H9 (cell line): ENCODE measurements at regions not wholly inside any gene's neighbourhood (a gene's known extent, or its start where the extent isn't known, plus 50 kb on each side); places are given as distances from the start of the nearest gene placed in this dataset.

Experiments used
- DNase-seq: peaks from one replicate; pipeline ENCODE4 v3.0.0-alpha.2; 2017
- H2AFZ ChIP-seq: one replicate; pipeline ENCODE4 v1.6.1; 2013; ENCODE audit warnings: mild to moderate bottlenecking, low read length, control low read depth, moderate library complexity
- H2AK5ac ChIP-seq: 2 replicates; pipeline ENCODE4 v1.6.1; 2013; ENCODE audit warnings: low read length, control low read depth, mixed read lengths; ENCODE audit not compliant: insufficient read length
- H2BK120ac ChIP-seq: one replicate; pipeline ENCODE4 v1.6.1; 2013; ENCODE audit warnings: low read depth, mild to moderate bottlenecking, low read length, control low read depth, inconsistent platforms; ENCODE audit not compliant: poor library complexity, severe bottlenecking
- H2BK12ac ChIP-seq: 2 replicates; pipeline ENCODE4 v1.6.1; 2013; ENCODE audit warnings: low read length, control low read depth, mixed read lengths, low read depth; ENCODE audit not compliant: insufficient read length
- H2BK15ac ChIP-seq: 2 replicates; pipeline ENCODE4 v1.6.1; 2013; ENCODE audit warnings: low read depth, low read length, control low read depth
- H2BK20ac ChIP-seq: one replicate; pipeline ENCODE4 v1.6.1; 2013; ENCODE audit warnings: low read depth, mild to moderate bottlenecking, low read length, control low read depth, inconsistent platforms; ENCODE audit not compliant: poor library complexity, severe bottlenecking
- H2BK5ac ChIP-seq: 2 replicates; pipeline ENCODE4 v1.6.1; 2013; ENCODE audit warnings: low read length, control low read depth, mixed read lengths; ENCODE audit not compliant: insufficient read length
- H3K14ac ChIP-seq: 2 replicates; pipeline ENCODE4 v1.6.1; 2013; ENCODE audit warnings: low read length, control low read depth; ENCODE audit not compliant: insufficient read depth
- H3K18ac ChIP-seq: 2 replicates; pipeline ENCODE4 v1.6.1; 2013; ENCODE audit warnings: low read depth, mild to moderate bottlenecking, mixed read lengths, low read length, control low read depth; ENCODE audit not compliant: insufficient read length
- H3K23ac ChIP-seq: 2 replicates; pipeline ENCODE4 v1.6.1; 2013; ENCODE audit warnings: low read length, control low read depth, mixed read lengths, low read depth; ENCODE audit not compliant: insufficient read length
- H3K23me2 ChIP-seq: 2 replicates; pipeline ENCODE4 v1.6.1; 2013; ENCODE audit warnings: low read depth, mild to moderate bottlenecking, mixed read lengths, low read length, control low read depth; ENCODE audit not compliant: insufficient read length, poor library complexity, severe bottlenecking
- H3K27ac ChIP-seq: 2 replicates; pipeline ENCODE4 v1.5.1; 2013; ENCODE audit warnings: low read length, control low read depth, mixed read lengths, low read depth; ENCODE audit not compliant: insufficient read length
- H3K27me3 ChIP-seq: 2 replicates; pipeline ENCODE4 v1.6.1; 2013; ENCODE audit warnings: low read length, control low read depth, inconsistent platforms; ENCODE audit not compliant: insufficient read depth
- H3K4ac ChIP-seq: 2 replicates; pipeline ENCODE4 v1.6.1; 2013; ENCODE audit warnings: low read depth, mild to moderate bottlenecking, control low read depth, inconsistent platforms, low read length, moderate library complexity
- H3K4me1 ChIP-seq: 2 replicates; pipeline ENCODE4 v1.6.1; 2013; ENCODE audit warnings: low read length, control low read depth, inconsistent platforms; ENCODE audit not compliant: insufficient read depth
- H3K4me2 ChIP-seq: 2 replicates; pipeline ENCODE4 v1.6.1; 2013; ENCODE audit warnings: low read length, control low read depth, mixed read lengths; ENCODE audit not compliant: insufficient read length, insufficient read depth
- H3K56ac ChIP-seq: 2 replicates; pipeline ENCODE4 v1.6.1; 2013; ENCODE audit warnings: low read depth, mild to moderate bottlenecking, mixed read lengths, low read length, control low read depth; ENCODE audit not compliant: insufficient read length
- H3K79me1 ChIP-seq: 2 replicates; pipeline ENCODE4 v1.6.1; 2013; ENCODE audit warnings: low read depth, mild to moderate bottlenecking, moderate library complexity, low read length, control low read depth, inconsistent platforms; ENCODE audit not compliant: insufficient read depth, poor library complexity, severe bottlenecking
- H3K79me2 ChIP-seq: 2 replicates; pipeline ENCODE4 v1.6.1; 2013; ENCODE audit warnings: low read length, control low read depth, inconsistent platforms; ENCODE audit not compliant: insufficient read depth
- H3K9ac ChIP-seq: 2 replicates; pipeline ENCODE4 v1.6.1; 2013; ENCODE audit warnings: low read length, control low read depth, mixed read lengths; ENCODE audit not compliant: insufficient read length; ENCODE audit errors: extremely low read depth
- H3K9me3 ChIP-seq: one replicate; pipeline ENCODE4 v1.6.1; 2013; ENCODE audit warnings: low read depth, low read length, inconsistent platforms; ENCODE audit not compliant: control insufficient read depth
- H3T11ph ChIP-seq: one replicate; pipeline ENCODE4 v1.6.1; 2013; ENCODE audit warnings: mild to moderate bottlenecking, low read length, control low read depth, inconsistent platforms
- H4K20me1 ChIP-seq: one replicate; pipeline ENCODE4 v1.6.1; 2013; ENCODE audit not compliant: control insufficient read depth, insufficient read length, insufficient read depth
- H4K5ac ChIP-seq: 2 replicates; pipeline ENCODE4 v1.6.1; 2013; ENCODE audit warnings: low read depth, mild to moderate bottlenecking, mixed read lengths, low read length, control low read depth; ENCODE audit not compliant: insufficient read length
- H4K8ac ChIP-seq: replicated peaks from 2 replicates; pipeline ENCODE4 v1.6.1; 2013; ENCODE audit warnings: low read length, control low read depth, mixed read lengths, low read depth; ENCODE audit not compliant: insufficient read length
- H4K91ac ChIP-seq: 2 replicates; pipeline ENCODE4 v1.6.1; 2013; ENCODE audit warnings: low read depth, mild to moderate bottlenecking, moderate library complexity, mixed read lengths, low read length, control low read depth; ENCODE audit not compliant: insufficient read length
- H3K27ac Mint-ChIP-seq, 3 experiments: 2 replicates in 2 of 3; 3 replicates in 1 of 3; pipeline ENCODE4 v1.8.0; 2020 to 2021; ENCODE audit warnings: mixed read lengths in 3 of 3, mild to moderate bottlenecking in 1 of 3, moderate library complexity in 1 of 3
- H3K27me3 Mint-ChIP-seq: 2 replicates; pipeline ENCODE4 v1.8.0; 2021; ENCODE audit warnings: low read depth, mild to moderate bottlenecking, moderate library complexity, mixed read lengths
- H3K36me3 Mint-ChIP-seq, 3 experiments: 2 replicates in 2 of 3; 3 replicates in 1 of 3; pipeline ENCODE4 v1.8.0; 2020 to 2021; ENCODE audit warnings: low read depth in 3 of 3, mixed read lengths in 3 of 3; ENCODE audit not compliant: insufficient read depth in 1 of 3
- H3K4me1 Mint-ChIP-seq, 2 experiments: 2 replicates each; pipeline ENCODE4 v1.8.0; 2020; ENCODE audit warnings: mixed read lengths in 2 of 2
- H3K4me3 Mint-ChIP-seq, 2 experiments: 2 replicates in 1 of 2; 3 replicates in 1 of 2; pipeline ENCODE4 v1.8.0; 2020 to 2021; ENCODE audit warnings: mild to moderate bottlenecking in 2 of 2, mixed read lengths in 2 of 2, moderate library complexity in 1 of 2
- H3K9me3 Mint-ChIP-seq, 2 experiments: 2 replicates in 1 of 2; 3 replicates in 1 of 2; pipeline ENCODE4 v1.8.0; 2020; ENCODE audit warnings: mild to moderate bottlenecking in 2 of 2, mixed read lengths in 2 of 2, moderate library complexity in 1 of 2
- WGBS: extraction: QIAGEN DNeasy Blood & Tissue Kit; methylation state at CpG from one replicate; pipeline ENCODE4 v1.1.7; 2013; ENCODE audit warnings: missing lambda C conversion rate, low lambda C conversion rate, mixed read lengths; ENCODE audit not compliant: insufficient read length; ENCODE audit errors: extremely low coverage; 5-methylcytosine and 5-hydroxymethylcytosine counted together
- TF ChIP-seq, protein P1 (sequence below): fragments of 200-600 bp; sonication (generic); conservative IDR thresholded peaks from 3 replicates; pipeline ENCODE4 v1.8.0; 2021; ENCODE audit warnings: antibody characterized with exemption, mild to moderate bottlenecking

GRCh38 chr17:51434434-51435170 is 174.3 kb downstream of the UTP18 start:
- H3K27me3 Mint-ChIP-seq: peaks cover 2% of the 10 kb centered on the region

More at GRCh38 chr17:51434434-51435170, 174.3 kb downstream of the UTP18 start:
- H3K9me3 ChIP-seq: peaks cover 4% of the 10 kb centered on the region
- H2BK15ac ChIP-seq: no peak overlapping the region
- no peaks in the 10 kb centered on the region for H3K27me3 ChIP-seq
- Mint-ChIP-seq H3K4me1 (peaks cover 8 to 12% of the 10 kb centered on the region in 2 experiments), H3K36me3 (peaks cover 0 to 19% (median 0%) of the 10 kb centered on the region in 3 experiments; a peak in 3 of 7 replicates), H3K9me3 (peaks cover 13 to 16% of the 10 kb centered on the region in 2 experiments; a peak in 4 of 5 replicates), H3K27ac (no peak overlapping the region; a peak in 1 of 7 replicates), H3K4me3 (no peak overlapping the region)
- no peak overlapping the region for H3K56ac ChIP-seq
- TF ChIP-seq, protein P1, sequence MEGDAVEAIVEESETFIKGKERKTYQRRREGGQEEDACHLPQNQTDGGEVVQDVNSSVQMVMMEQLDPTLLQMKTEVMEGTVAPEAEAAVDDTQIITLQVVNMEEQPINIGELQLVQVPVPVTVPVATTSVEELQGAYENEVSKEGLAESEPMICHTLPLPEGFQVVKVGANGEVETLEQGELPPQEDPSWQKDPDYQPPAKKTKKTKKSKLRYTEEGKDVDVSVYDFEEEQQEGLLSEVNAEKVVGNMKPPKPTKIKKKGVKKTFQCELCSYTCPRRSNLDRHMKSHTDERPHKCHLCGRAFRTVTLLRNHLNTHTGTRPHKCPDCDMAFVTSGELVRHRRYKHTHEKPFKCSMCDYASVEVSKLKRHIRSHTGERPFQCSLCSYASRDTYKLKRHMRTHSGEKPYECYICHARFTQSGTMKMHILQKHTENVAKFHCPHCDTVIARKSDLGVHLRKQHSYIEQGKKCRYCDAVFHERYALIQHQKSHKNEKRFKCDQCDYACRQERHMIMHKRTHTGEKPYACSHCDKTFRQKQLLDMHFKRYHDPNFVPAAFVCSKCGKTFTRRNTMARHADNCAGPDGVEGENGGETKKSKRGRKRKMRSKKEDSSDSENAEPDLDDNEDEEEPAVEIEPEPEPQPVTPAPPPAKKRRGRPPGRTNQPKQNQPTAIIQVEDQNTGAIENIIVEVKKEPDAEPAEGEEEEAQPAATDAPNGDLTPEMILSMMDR: no peak
- H3K79me1 ChIP-seq: no peaks in the 10 kb centered on the region
- no peak overlapping the region for H4K91ac ChIP-seq
- no peak overlapping the region for H2AK5ac ChIP-seq
- H3K27ac ChIP-seq: no peak overlapping the region
- no peaks in the 10 kb centered on the region for H3K79me2 ChIP-seq
- H4K8ac ChIP-seq: no peak overlapping the region
- no peak overlapping the region for H2AFZ ChIP-seq
- no peak overlapping the region for H3K4me2 ChIP-seq
- DNase-seq: no peak
- H3K9ac ChIP-seq: no peak overlapping the region
- WGBS: 100% methylated on average over 1 of the region's 7 CpGs
- H2BK20ac ChIP-seq: no peak overlapping the region
- no peaks in the 10 kb centered on the region for H4K20me1 ChIP-seq
- no peak overlapping the region for H3K4ac ChIP-seq
- H3K23me2 ChIP-seq: no peaks in the 10 kb centered on the region
- no peaks in the 10 kb centered on the region for H3K4me1 ChIP-seq
- no peak overlapping the region for H2BK5ac ChIP-seq
- no peak overlapping the region for H4K5ac ChIP-seq
- no peak overlapping the region for H3K23ac ChIP-seq
- H3K14ac ChIP-seq: no peak overlapping the region
- H2BK12ac ChIP-seq: no peak overlapping the region
- H3K18ac ChIP-seq: no peak overlapping the region
- no peak overlapping the region for H3T11ph ChIP-seq
- no peak overlapping the region for H2BK120ac ChIP-seq
